ENCODE measurements at regions not wholly inside any gene's neighbourhood (a gene's known extent, or its start where the extent isn't known, plus 50 kb on each side); places are given as distances from the start of the nearest gene placed in this dataset.

GRCh38 chr4:132824761-132825160, 324.3 kb upstream of the PCDH10 start:
- Histone ChIP-seq H3K9me3 (ENCODE audit: low read length) (no peaks in the 10 kb centered on the region), H3K27me3 (ENCODE audit: insufficient read depth, low read depth, low read length) (no peaks in the 10 kb centered on the region), H3K4me3 (ENCODE audit: low read length) (no peak overlapping the region), H3K27ac (ENCODE audit: low read length) (no peak overlapping the region), H3K4me2 (ENCODE audit: low read length) (no peak overlapping the region), H3K36me3 (ENCODE audit: insufficient read depth, low read length) (no peaks in the 10 kb centered on the region), H4K20me1 (ENCODE audit: insufficient read depth) (no peaks in the 10 kb centered on the region), H3F3A (ENCODE audit: insufficient read depth, low read length, poor library complexity, severe bottlenecking) (no peaks in the 10 kb centered on the region), H3K9me2 (ENCODE audit: insufficient read depth, low read length) (no peaks in the 10 kb centered on the region), H2AFZ (ENCODE audit: low read depth, low read length) (no peak overlapping the region), H3K9ac (ENCODE audit: low read length) (no peak overlapping the region), H3K79me2 (replicated peaks; ENCODE audit: insufficient read depth, low read length) (no peaks in the 10 kb centered on the region)
- no peak for TF ChIP-seq TAF1 (IDR thresholded peaks at IDR 0.05; ENCODE audit: low read depth)
- no peak for TF ChIP-seq RAD21 (conservative IDR thresholded peaks at IDR 0.05)
- TF ChIP-seq POLR2AphosphoS5 (IDR thresholded peaks at IDR 0.05) = no peak
- no peak for TF ChIP-seq EP300 (conservative IDR thresholded peaks at IDR 0.05; ENCODE audit: poor library complexity, severe bottlenecking)
- TF ChIP-seq SMC3 (conservative IDR thresholded peaks at IDR 0.05; ENCODE audit: poor library complexity) = no peak
- TF ChIP-seq CTCF (IDR thresholded peaks at IDR 0.05; ENCODE audit: poor library complexity, severe bottlenecking) = no peak
- TF ChIP-seq EZH2 (IDR thresholded peaks at IDR 0.05; ENCODE audit: borderline replicate concordance, insufficient read depth, low read length, poor library complexity, severe bottlenecking) = no peak
- TF ChIP-seq MXI1 (conservative IDR thresholded peaks at IDR 0.05; ENCODE audit: poor library complexity, severe bottlenecking) = no peak
- no peak for TF ChIP-seq REST (IDR thresholded peaks at IDR 0.05; ENCODE audit: borderline replicate concordance)

- Histone ChIP-seq H3K9me2 (ENCODE audit: insufficient read depth, low read length) (no peaks in the 10 kb centered on the region), H3K4me2 (ENCODE audit: low read length) (no peak overlapping the region)
These were observed 321.6 kb upstream of the PCDH10 start for GRCh38 chr4:132827522-132827921.

More at GRCh38 chr4:132827522-132827921, 321.6 kb upstream of the PCDH10 start:
- Histone ChIP-seq H3K79me2 (replicated peaks; ENCODE audit: insufficient read depth, low read length) (no peaks in the 10 kb centered on the region), H4K20me1 (ENCODE audit: insufficient read depth) (no peaks in the 10 kb centered on the region), H3K9ac (ENCODE audit: low read length) (no peak overlapping the region), H3K9me3 (ENCODE audit: low read length) (no peaks in the 10 kb centered on the region), H3K4me3 (ENCODE audit: low read length) (no peak overlapping the region), H3K27ac (ENCODE audit: low read length) (no peak overlapping the region), H3K36me3 (ENCODE audit: insufficient read depth, low read length) (no peaks in the 10 kb centered on the region), H3F3A (ENCODE audit: insufficient read depth, low read length, poor library complexity, severe bottlenecking) (no peaks in the 10 kb centered on the region), H3K27me3 (ENCODE audit: insufficient read depth, low read depth, low read length) (no peaks in the 10 kb centered on the region), H2AFZ (ENCODE audit: low read depth, low read length) (no peak overlapping the region)
- TF ChIP-seq POLR2AphosphoS5 (IDR thresholded peaks at IDR 0.05) (no peak), RAD21 (conservative IDR thresholded peaks at IDR 0.05) (no peak), EZH2 (IDR thresholded peaks at IDR 0.05; ENCODE audit: borderline replicate concordance, insufficient read depth, low read length, poor library complexity, severe bottlenecking) (no peak), CTCF (IDR thresholded peaks at IDR 0.05; ENCODE audit: poor library complexity, severe bottlenecking) (no peak), MXI1 (conservative IDR thresholded peaks at IDR 0.05; ENCODE audit: poor library complexity, severe bottlenecking) (no peak), SMC3 (conservative IDR thresholded peaks at IDR 0.05; ENCODE audit: poor library complexity) (no peak), TAF1 (IDR thresholded peaks at IDR 0.05; ENCODE audit: low read depth) (no peak), EP300 (conservative IDR thresholded peaks at IDR 0.05; ENCODE audit: poor library complexity, severe bottlenecking) (no peak), REST (IDR thresholded peaks at IDR 0.05; ENCODE audit: borderline replicate concordance) (no peak)
